ENCODE measurements at regions not wholly inside any gene's neighbourhood (a gene's known extent, or its start where the extent isn't known, plus 50 kb on each side); places are given as distances from the start of the nearest gene placed in this dataset.

GRCh38 chr2:3062476-3063260, 314.9 kb downstream of the EIPR1 start:
- 0 to 100% (median 33%) methylated on average over 1 to 5 of the region's 15 CpGs; no CpG with 5 or more reads in 3 of the 10 experiments for WGBS, 10 experiments
- no peak for ATAC-seq (replicated peaks in 6 of 8)

DNA sequence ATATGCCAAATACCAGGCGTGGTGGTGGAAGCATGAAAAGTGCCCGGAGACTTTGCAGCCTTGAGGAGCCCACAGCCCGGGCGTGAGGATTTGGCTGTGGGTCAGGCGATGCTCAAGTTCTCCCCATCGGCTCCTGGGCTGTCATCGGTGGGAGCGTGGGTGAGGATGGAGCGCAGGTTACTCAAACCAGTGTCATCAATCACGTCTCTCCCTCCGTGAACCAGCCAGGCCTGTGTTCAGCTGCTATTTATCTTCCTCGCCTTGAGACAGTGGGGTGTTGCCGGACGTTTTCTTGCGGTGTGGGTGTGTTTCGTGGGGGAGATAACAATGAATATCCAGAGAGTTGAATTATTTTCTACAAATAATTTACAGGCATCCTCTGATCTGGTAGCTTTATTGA, 317.6 kb downstream of the EIPR1 start:
- in situ Hi-C loops (cut with MboI; ENCODE audit: low pct_unique_long_range_greater_than_20kb in 2 of 9, low sequenced_read_pairs in 9 of 9, unreplicated experiment in 9 of 9), result no loop called here
- H3K4me3 ChIP-seq, result no peak overlapping the region
- H3K4me1 ChIP-seq (replicated peaks in 1 of 2), result peaks cover 22 to 28% of the 10 kb centered on the region in 2 donors
- WGBS, 10 experiments, result 7 to 60% (median 35%) methylated on average over 1 to 6 of the region's 16 CpGs; no CpG with 5 or more reads in 3 of the 10 experiments
- ATAC-seq (replicated peaks in 6 of 8), result peak in 5 of 8 experiments; percentile 57 to 91 (median 87)
- H3K27ac ChIP-seq, result peak overlapping the region; percentile 27 to 37

More at GRCh38 chr2:3062476-3063260, 314.9 kb downstream of the EIPR1 start:
- no peak overlapping the region for H3K27ac ChIP-seq
- H3K4me3 ChIP-seq, result no peak overlapping the region
- in situ Hi-C loops (cut with MboI; ENCODE audit: low pct_unique_long_range_greater_than_20kb in 2 of 9, low sequenced_read_pairs in 9 of 9, unreplicated experiment in 9 of 9), result no loop called here
- peaks cover 27 to 36% of the 10 kb centered on the region in 2 donors for H3K4me1 ChIP-seq (replicated peaks in 1 of 2)

- Histone ChIP-seq H3K27ac (peak overlapping the region; percentile 27 to 37), H3K4me1 (replicated peaks in 1 of 2) (peaks cover 22 to 28% of the 10 kb centered on the region in 2 donors), H3K4me3 (no peak overlapping the region)
- in situ Hi-C loops (cut with MboI; ENCODE audit: low pct_unique_long_range_greater_than_20kb in 2 of 9, low sequenced_read_pairs in 9 of 9, unreplicated experiment in 9 of 9), result no loop called here
- 0 to 86% (median 69%) methylated on average over 2 to 22 of the region's 37 CpGs; no CpG with 5 or more reads in 2 of the 10 experiments for WGBS, 10 experiments
- peak in 5 of 8 experiments; percentile 53 to 75 (median 71) for ATAC-seq (replicated peaks in 6 of 8)
Observed at GRCh38 chr2:3059141-3059925, 318.3 kb downstream of the EIPR1 start.

GRCh38 chr2:3054066-3054465, 323.6 kb downstream of the EIPR1 start:
- H3K4me1 ChIP-seq (replicated peaks in 1 of 2), result peaks cover 2 to 4% of the 10 kb centered on the region in 2 donors
- ATAC-seq (replicated peaks in 6 of 8), result no peak
- no peak overlapping the region for H3K27ac ChIP-seq
- 7 to 100% (median 59%) methylated on average over 1 to 6 of the region's 8 CpGs; no CpG with 5 or more reads in 2 of the 10 experiments for WGBS, 10 experiments
- no peak overlapping the region for H3K4me3 ChIP-seq
- in situ Hi-C loops (cut with MboI; ENCODE audit: low pct_unique_long_range_greater_than_20kb in 2 of 9, low sequenced_read_pairs in 9 of 9, unreplicated experiment in 9 of 9), result no loop called here

GRCh38 chr2:3051266-3051665, 326.4 kb downstream of the EIPR1 start:
- Histone ChIP-seq H3K4me1 (replicated peaks in 1 of 2) (no peaks in the 10 kb centered on the region), H3K4me3 (no peak overlapping the region), H3K27ac (no peak overlapping the region)
- WGBS, 10 experiments, result 0 to 100% (median 39%) methylated on average over 1 to 3 of the region's 5 CpGs; no CpG with 5 or more reads in 5 of the 10 experiments
- ATAC-seq (replicated peaks in 6 of 8), result no peak
- in situ Hi-C loops (cut with MboI; ENCODE audit: low pct_unique_long_range_greater_than_20kb in 2 of 9, low sequenced_read_pairs in 9 of 9, unreplicated experiment in 9 of 9), result no loop called here

DNA sequence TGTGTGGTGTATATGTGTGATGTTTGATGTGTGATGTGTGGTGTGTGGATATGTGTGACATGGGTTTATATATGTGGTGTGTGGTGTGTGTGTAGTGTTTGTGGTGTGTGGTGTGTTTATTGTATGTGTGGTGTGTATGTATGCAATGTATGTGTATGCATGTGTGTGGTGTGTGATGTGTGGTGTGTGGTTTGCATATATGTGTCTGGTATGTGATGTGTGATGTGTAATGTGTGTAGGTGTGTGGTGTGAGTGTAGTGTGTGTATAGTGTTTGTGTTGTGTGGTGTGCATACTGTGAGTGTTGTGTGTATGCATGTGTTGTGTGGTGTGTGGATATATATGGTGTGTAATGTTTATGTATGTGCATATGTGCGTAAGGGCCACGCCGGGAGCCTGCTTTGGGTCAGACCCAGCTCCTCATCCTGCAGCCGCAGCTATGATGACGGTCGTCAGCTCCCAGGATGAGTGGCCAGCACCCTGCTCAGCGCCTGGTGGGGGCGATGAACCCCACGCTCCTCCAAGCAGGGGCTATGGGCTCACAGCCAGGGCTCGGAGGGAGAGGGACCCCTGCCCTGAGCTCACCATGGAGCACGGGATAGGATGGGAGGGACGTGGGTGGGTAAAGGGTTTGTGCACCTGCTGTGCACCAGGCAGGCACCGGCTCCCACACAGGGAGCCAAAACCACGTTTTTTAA, 331.3 kb downstream of the EIPR1 start:
- WGBS, 10 experiments, result 30 to 100% (median 80%) methylated on average over 1 to 6 of the region's 14 CpGs; no CpG with 5 or more reads in 5 of the 10 experiments
- in situ Hi-C loops (cut with MboI; ENCODE audit: low pct_unique_long_range_greater_than_20kb in 2 of 9, low sequenced_read_pairs in 9 of 9, unreplicated experiment in 9 of 9), result no loop called here
- H3K4me1 ChIP-seq (replicated peaks in 1 of 2), result peaks cover 11 to 13% of the 10 kb centered on the region in 2 donors
- H3K27ac ChIP-seq, result no peak overlapping the region
- H3K4me3 ChIP-seq, result no peak overlapping the region
- no peak for ATAC-seq (replicated peaks in 6 of 8)

DNA sequence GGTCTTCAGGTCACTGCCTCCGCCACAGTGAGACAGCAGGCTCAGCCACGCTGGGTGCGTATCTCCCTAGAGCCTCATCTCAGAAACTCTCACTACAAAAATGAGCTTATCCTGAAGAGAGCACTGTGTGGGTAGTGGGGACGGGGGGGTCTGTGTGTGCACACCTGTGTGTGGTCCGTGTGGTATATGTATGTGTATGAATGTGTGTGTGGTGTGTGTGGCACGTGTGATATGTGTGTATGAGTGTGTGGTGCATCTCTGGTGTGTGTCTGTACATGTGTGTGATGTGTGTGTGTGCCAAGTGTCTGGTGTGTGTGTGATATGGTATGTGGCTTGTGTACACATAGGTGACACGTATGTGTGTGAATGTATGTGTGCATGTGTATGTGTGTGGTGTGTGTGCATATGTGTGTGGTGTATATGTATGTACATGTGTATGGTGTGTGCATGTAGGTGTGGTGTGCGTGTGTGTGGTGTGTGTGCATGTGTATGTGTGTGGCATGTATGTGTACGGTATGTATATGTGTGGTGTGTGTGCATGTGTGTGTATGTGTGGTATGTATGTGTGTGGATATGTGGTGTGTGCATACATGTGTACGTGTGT, 332.2 kb downstream of the EIPR1 start:
- Histone ChIP-seq H3K4me3 (no peak overlapping the region), H3K27ac (no peak overlapping the region), H3K4me1 (replicated peaks in 1 of 2) (peaks cover 20 to 22% of the 10 kb centered on the region in 2 donors)
- ATAC-seq (replicated peaks in 6 of 8), result no peak
- in situ Hi-C loops (cut with MboI; ENCODE audit: low pct_unique_long_range_greater_than_20kb in 2 of 9, low sequenced_read_pairs in 9 of 9, unreplicated experiment in 9 of 9), result no loop called here
- 20 to 100% (median 67%) methylated on average over 1 to 5 of the region's 10 CpGs; no CpG with 5 or more reads in 5 of the 10 experiments for WGBS, 10 experiments

- H3K4me3 ChIP-seq, result no peak overlapping the region
- WGBS, 10 experiments, result 47 to 88% (median 69%) methylated on average over 1 to 7 of the region's 15 CpGs; no CpG with 5 or more reads in 3 of the 10 experiments
- in situ Hi-C loops (cut with MboI; ENCODE audit: low pct_unique_long_range_greater_than_20kb in 2 of 9, low sequenced_read_pairs in 9 of 9, unreplicated experiment in 9 of 9), result no loop called here
- no peak overlapping the region for H3K27ac ChIP-seq
- peaks cover 26 to 29% of the 10 kb centered on the region in 2 donors for H3K4me1 ChIP-seq (replicated peaks in 1 of 2)
- ATAC-seq (replicated peaks in 6 of 8), result no peak
Observed at GRCh38 chr2:3044587-3045317, 332.9 kb downstream of the EIPR1 start.

- in situ Hi-C loops (cut with MboI; ENCODE audit: low pct_unique_long_range_greater_than_20kb in 2 of 9, low sequenced_read_pairs in 9 of 9, unreplicated experiment in 9 of 9), result no loop called here
- Histone ChIP-seq H3K27ac (no peak overlapping the region), H3K4me1 (replicated peaks in 1 of 2) (peaks cover 26 to 30% of the 10 kb centered on the region in 2 donors), H3K4me3 (no peak overlapping the region)
- WGBS, 10 experiments, result 17 to 100% (median 84%) methylated on average over 1 to 5 of the region's 8 CpGs; no CpG with 5 or more reads in 2 of the 10 experiments
- ATAC-seq (replicated peaks in 6 of 8), result no peak
Observed at GRCh38 chr2:3043726-3044125, 333.9 kb downstream of the EIPR1 start.

GRCh38 chr2:3042601-3043585, 334.7 kb downstream of the EIPR1 start:
- H3K4me3 ChIP-seq, result no peak overlapping the region
- in situ Hi-C loops (cut with MboI; ENCODE audit: low pct_unique_long_range_greater_than_20kb in 2 of 9, low sequenced_read_pairs in 9 of 9, unreplicated experiment in 9 of 9), result no loop called here
- H3K4me1 ChIP-seq (replicated peaks in 1 of 2), result peaks cover 26 to 30% of the 10 kb centered on the region in 2 donors
- no peak overlapping the region for H3K27ac ChIP-seq
- ATAC-seq (replicated peaks in 6 of 8), result peak in 2 of 8 experiments; percentile 10 to 12
- WGBS, 10 experiments, result 5 to 100% (median 67%) methylated on average over 1 to 7 of the region's 20 CpGs; no CpG with 5 or more reads in 1 of the 10 experiments
